CD4-positive, alpha-beta memory T cell (primary cell): ENCODE measurements at regions not wholly inside any gene's neighbourhood (a gene's known extent, or its start where the extent isn't known, plus 50 kb on each side); places are given as distances from the start of the nearest gene placed in this dataset.

ENCODE experiments used
- CTCF ChIA-PET: fragments of 350-600 bp; sonication (Branson Sonifier 250); formaldehyde crosslinking; loops from one replicate; lab custom pipeline; 2021; ENCODE audit warnings: inconsistent platforms; ENCODE audit not compliant: partially characterized antibody; lab: Charles Lee
- POLR2A ChIA-PET: fragments of 350-600 bp; sonication (Branson Sonifier 250); formaldehyde crosslinking; loops from one replicate; lab custom pipeline; 2021; ENCODE audit not compliant: partially characterized antibody; lab: Charles Lee
- DNase-seq, 5 donors: peaks; one replicate each; pipeline versions ENCODE4 v3.0.0 to v3.0.0-alpha.2; 2020 to 2022; ENCODE audit warnings: mixed read lengths in 1 of 5
- H3K27ac ChIP-seq: one replicate; pipeline ENCODE4 v1.7.0; 2013; ENCODE audit warnings: low read depth, low read length
- H3K27me3 ChIP-seq: 2 replicates; pipeline ENCODE4 v1.7.0; 2013; ENCODE audit warnings: mild to moderate bottlenecking, low read length, moderate library complexity; ENCODE audit not compliant: insufficient read depth
- H3K36me3 ChIP-seq: 2 replicates; pipeline ENCODE4 v1.7.0; 2013; ENCODE audit warnings: mild to moderate bottlenecking, low read length, moderate library complexity; ENCODE audit not compliant: insufficient read depth
- H3K4me1 ChIP-seq: 2 replicates; pipeline ENCODE4 v1.7.0; 2013; ENCODE audit warnings: mild to moderate bottlenecking, low read length, moderate library complexity; ENCODE audit not compliant: insufficient read depth
- H3K4me3 ChIP-seq, 2 donors: one replicate each; pipeline ENCODE4 v1.7.0; 2013; ENCODE audit warnings: low read length in 2 of 2, mild to moderate bottlenecking in 1 of 2
- H3K9me3 ChIP-seq, 2 donors: one replicate each; pipeline ENCODE4 v1.7.0; 2013; ENCODE audit warnings: low read length in 2 of 2, control low read depth in 1 of 2; ENCODE audit not compliant: control insufficient read depth in 1 of 2
- H3K27ac Mint-ChIP-seq, 7 donors: one replicate each; pipeline ENCODE4 v1.8.0; 2020 to 2021; ENCODE audit warnings: mixed read lengths in 7 of 7, mild to moderate bottlenecking in 6 of 7, inconsistent platforms in 3 of 7, moderate library complexity in 3 of 7
- H3K27me3 Mint-ChIP-seq, 2 donors: one replicate each; pipeline ENCODE4 v1.8.0; 2020 to 2021; ENCODE audit warnings: mixed read lengths in 2 of 2
- H3K36me3 Mint-ChIP-seq, 2 donors: one replicate each; pipeline ENCODE4 v1.8.0; 2020 to 2021; ENCODE audit warnings: mixed read lengths in 2 of 2, inconsistent platforms in 1 of 2, mild to moderate bottlenecking in 1 of 2
- H3K4me1 Mint-ChIP-seq, 4 donors: one replicate each; pipeline ENCODE4 v1.8.0; 2020 to 2021; ENCODE audit warnings: mixed read lengths in 4 of 4, mild to moderate bottlenecking in 1 of 4
- H3K4me3 Mint-ChIP-seq, 8 donors: one replicate each; pipeline ENCODE4 v1.8.0; 2020 to 2021; ENCODE audit warnings: mixed read lengths in 8 of 8, mild to moderate bottlenecking in 7 of 8, moderate library complexity in 6 of 8, inconsistent platforms in 3 of 8
- H3K9me3 Mint-ChIP-seq, 8 donors: one replicate each; pipeline ENCODE4 v1.8.0; 2020 to 2021; ENCODE audit warnings: mixed read lengths in 8 of 8, mild to moderate bottlenecking in 5 of 8, inconsistent platforms in 3 of 8, moderate library complexity in 1 of 8
- intact Hi-C: fragments of 100-400 bp; cut with micrococcal nuclease; formaldehyde crosslinking; loops from one replicate; pipeline ENCODE4 v1.15.1; 2023

- H3K9me3 Mint-ChIP-seq: peaks cover 0 to 9% (median 0%) of the 10 kb centered on the region in 8 donors
Measured at GRCh38 chr12:105793421-105793820, 345.3 kb downstream of the NUAK1 start.

GRCh38 chr12:105798256-105798845 is 340.4 kb downstream of the NUAK1 start:
- no peak overlapping the region for H3K27ac ChIP-seq
- DNase-seq: no peak
- ChIA-PET POLR2A (no interaction called here), CTCF (no interaction called here)
- H3K4me1 ChIP-seq: no peaks in the 10 kb centered on the region
- H3K4me3 ChIP-seq: no peak overlapping the region
- H3K36me3 ChIP-seq: no peaks in the 10 kb centered on the region
- no peaks in the 10 kb centered on the region for H3K9me3 ChIP-seq
- peaks cover 0 to 9% (median 4%) of the 10 kb centered on the region in 8 donors for H3K9me3 Mint-ChIP-seq
- H3K27me3 ChIP-seq: no peaks in the 10 kb centered on the region
- intact Hi-C loops: no loop called here
- no peaks in the 10 kb centered on the region for H3K36me3 Mint-ChIP-seq
- H3K4me1 Mint-ChIP-seq: no peaks in the 10 kb centered on the region
- no peak overlapping the region for H3K4me3 Mint-ChIP-seq
- peaks cover 1 to 3% of the 10 kb centered on the region in 2 donors for H3K27me3 Mint-ChIP-seq
- H3K27ac Mint-ChIP-seq: no peak overlapping the region

More at GRCh38 chr12:105793421-105793820, 345.3 kb downstream of the NUAK1 start:
- Histone ChIP-seq H3K36me3 (no peaks in the 10 kb centered on the region), H3K4me3 (no peak overlapping the region), H3K4me1 (no peaks in the 10 kb centered on the region), H3K27ac (no peak overlapping the region), H3K27me3 (no peaks in the 10 kb centered on the region), H3K9me3 (no peaks in the 10 kb centered on the region)
- intact Hi-C loops: no loop called here
- POLR2A ChIA-PET: no interaction called here
- no peaks in the 10 kb centered on the region for H3K36me3 Mint-ChIP-seq
- H3K27me3 Mint-ChIP-seq: peaks cover 0 to 3% of the 10 kb centered on the region in 2 donors
- no peaks in the 10 kb centered on the region for H3K4me1 Mint-ChIP-seq
- CTCF ChIA-PET: no interaction called here
- no peak overlapping the region for H3K4me3 Mint-ChIP-seq
- DNase-seq: no peak
- H3K27ac Mint-ChIP-seq: no peak overlapping the region

GRCh38 chr12:105799103-105799502 is 339.7 kb downstream of the NUAK1 start:
- no peak for DNase-seq
- Histone ChIP-seq H3K27ac (no peak overlapping the region), H3K27me3 (no peaks in the 10 kb centered on the region), H3K4me1 (no peaks in the 10 kb centered on the region), H3K4me3 (no peak overlapping the region), H3K9me3 (no peaks in the 10 kb centered on the region), H3K36me3 (no peaks in the 10 kb centered on the region)
- Mint-ChIP-seq H3K4me3 (no peak overlapping the region), H3K27me3 (peaks cover 1 to 3% of the 10 kb centered on the region in 2 donors), H3K27ac (no peak overlapping the region), H3K9me3 (peaks cover 0 to 9% (median 4%) of the 10 kb centered on the region in 8 donors), H3K36me3 (no peaks in the 10 kb centered on the region), H3K4me1 (no peaks in the 10 kb centered on the region)
- POLR2A ChIA-PET: no interaction called here
- CTCF ChIA-PET: no interaction called here
- intact Hi-C loops: no loop called here

- no peak overlapping the region for H3K27ac Mint-ChIP-seq
- CTCF ChIA-PET: no interaction called here
- intact Hi-C loops: no loop called here
Measured at GRCh38 chr12:105801351-105801750, 337.4 kb downstream of the NUAK1 start.

GRCh38 chr12:105803292-105803691 is 335.5 kb downstream of the NUAK1 start:
- Histone ChIP-seq H3K4me1 (no peaks in the 10 kb centered on the region), H3K27me3 (no peaks in the 10 kb centered on the region), H3K9me3 (no peaks in the 10 kb centered on the region), H3K27ac (no peak overlapping the region), H3K4me3 (no peak overlapping the region), H3K36me3 (no peaks in the 10 kb centered on the region)
- DNase-seq: no peak
- Mint-ChIP-seq H3K27ac (no peak overlapping the region), H3K36me3 (no peaks in the 10 kb centered on the region), H3K27me3 (peaks cover 0 to 3% of the 10 kb centered on the region in 2 donors), H3K4me3 (no peak overlapping the region), H3K4me1 (no peaks in the 10 kb centered on the region), H3K9me3 (peaks cover 0 to 11% (median 4%) of the 10 kb centered on the region in 8 donors)
- ChIA-PET CTCF (no interaction called here), POLR2A (no interaction called here)
- intact Hi-C loops: no loop called here

More at GRCh38 chr12:105801351-105801750, 337.4 kb downstream of the NUAK1 start:
- Mint-ChIP-seq H3K27me3 (peaks cover 0 to 3% of the 10 kb centered on the region in 2 donors), H3K9me3 (peaks cover 0 to 11% (median 4%) of the 10 kb centered on the region in 8 donors), H3K4me3 (no peak overlapping the region), H3K36me3 (no peaks in the 10 kb centered on the region), H3K4me1 (no peaks in the 10 kb centered on the region)
- H3K4me3 ChIP-seq: no peak overlapping the region
- H3K36me3 ChIP-seq: no peaks in the 10 kb centered on the region
- no peaks in the 10 kb centered on the region for H3K27me3 ChIP-seq
- no peak overlapping the region for H3K27ac ChIP-seq
- H3K9me3 ChIP-seq: no peaks in the 10 kb centered on the region
- no peaks in the 10 kb centered on the region for H3K4me1 ChIP-seq
- POLR2A ChIA-PET: no interaction called here
- DNase-seq: no peak

- CTCF ChIA-PET: no interaction called here
- H3K36me3 ChIP-seq: no peaks in the 10 kb centered on the region
Measured at GRCh38 chr12:105804591-105805265, 334.0 kb downstream of the NUAK1 start.

GRCh38 chr12:105805730-105806399 is 332.9 kb downstream of the NUAK1 start:
- no peaks in the 10 kb centered on the region for H3K36me3 Mint-ChIP-seq
- no peaks in the 10 kb centered on the region for H3K9me3 ChIP-seq
- no peaks in the 10 kb centered on the region for H3K27me3 ChIP-seq
- DNase-seq: no peak
- no peak overlapping the region for H3K27ac Mint-ChIP-seq
- peaks cover 0 to 3% (median 0%) of the 10 kb centered on the region in 8 donors for H3K9me3 Mint-ChIP-seq
- ChIA-PET CTCF (no interaction called here), POLR2A (no interaction called here)
- no peak overlapping the region for H3K4me3 ChIP-seq
- intact Hi-C loops: no loop called here
- no peak overlapping the region for H3K27ac ChIP-seq
- H3K4me3 Mint-ChIP-seq: no peak overlapping the region
- no peaks in the 10 kb centered on the region for H3K4me1 Mint-ChIP-seq
- H3K36me3 ChIP-seq: no peaks in the 10 kb centered on the region
- H3K27me3 Mint-ChIP-seq: no peaks in the 10 kb centered on the region
- H3K4me1 ChIP-seq: no peaks in the 10 kb centered on the region

More at GRCh38 chr12:105804591-105805265, 334.0 kb downstream of the NUAK1 start:
- H3K9me3 Mint-ChIP-seq: peaks cover 0 to 8% (median 4%) of the 10 kb centered on the region in 8 donors
- H3K9me3 ChIP-seq: no peaks in the 10 kb centered on the region
- H3K27me3 ChIP-seq: no peaks in the 10 kb centered on the region
- H3K27me3 Mint-ChIP-seq: peaks cover 0 to 3% of the 10 kb centered on the region in 2 donors
- POLR2A ChIA-PET: no interaction called here
- no peak overlapping the region for H3K4me3 ChIP-seq
- DNase-seq: no peak
- no peak overlapping the region for H3K27ac ChIP-seq
- no peaks in the 10 kb centered on the region for H3K4me1 ChIP-seq
- no peaks in the 10 kb centered on the region for H3K4me1 Mint-ChIP-seq
- intact Hi-C loops: no loop called here
- no peak overlapping the region for H3K27ac Mint-ChIP-seq
- H3K36me3 Mint-ChIP-seq: no peaks in the 10 kb centered on the region
- no peak overlapping the region for H3K4me3 Mint-ChIP-seq
